GM18868 (cell line): ENCODE measurements at regions not wholly inside any gene's neighbourhood (a gene's known extent, or its start where the extent isn't known, plus 50 kb on each side); places are given as distances from the start of the nearest gene placed in this dataset.
"Not testable (repeated sequence)": the region's sequence is repeated elsewhere in the genome, so short reads cannot be mapped to it uniquely, and the experiment has no call there.

Experiments used
- ATAC-seq: cut with Tn5 transposase; IDR thresholded peaks from one replicate; pipeline ENCODE4 v1.9.1; 2021; ENCODE audit warnings: mild to moderate bottlenecking, moderate library complexity; ENCODE audit not compliant: unreplicated experiment

GRCh38 chr4:176622251-176622948, 170.3 kb downstream of the VEGFC start:
- ATAC-seq = no peak

- ATAC-seq = not testable (repeated sequence)
These were observed 167.6 kb downstream of the VEGFC start for GRCh38 chr4:176624983-176625610.

- ATAC-seq = no peak
These were observed 164.8 kb downstream of the VEGFC start for GRCh38 chr4:176627916-176628315.

GRCh38 chr4:176631611-176632010, 161.1 kb downstream of the VEGFC start:
- no peak for ATAC-seq
